AG04450 (cell line): ENCODE measurements at regions not wholly inside any gene's neighbourhood (a gene's known extent, or its start where the extent isn't known, plus 50 kb on each side); places are given as distances from the start of the nearest gene placed in this dataset.

Experiments used
- CTCF ChIA-PET: fragments of 300-600, 350-600 bp; formaldehyde crosslinking; extraction: SDS; loops from one replicate; lab custom pipeline; 2022; ENCODE audit warnings: antibody characterized with exemption, inconsistent platforms; lab: Charles Lee
- POLR2A ChIA-PET: fragments of 350-600 bp; formaldehyde crosslinking; extraction: SDS; loops from one replicate; lab custom pipeline; 2021; ENCODE audit warnings: antibody characterized with exemption, inconsistent platforms; lab: Yijun Ruan, JAX
- DNase-seq: peaks from one replicate; pipeline ENCODE4 v3.0.0-alpha.2; 2011; ENCODE audit warnings: low read depth, low spot score
- H3K27ac ChIP-seq: one replicate; pipeline ENCODE4 v1.5.1; 2012; ENCODE audit warnings: low read depth, low read length, control low read depth
- H3K27me3 ChIP-seq: one replicate; pipeline ENCODE4 v1.6.0; 2012; ENCODE audit warnings: low read length; ENCODE audit not compliant: control insufficient read depth, insufficient read depth
- H3K4me3 ChIP-seq: 2 replicates; pipeline ENCODE4 v1.5.1; 2011; ENCODE audit warnings: mild to moderate bottlenecking, low read depth, low read length, control low read depth
- H3K9me3 ChIP-seq: 2 replicates; pipeline ENCODE4 v1.5.1; 2012; ENCODE audit warnings: low read length; ENCODE audit not compliant: control insufficient read depth, insufficient read depth
- TF ChIP-seq, protein P1 (sequence below): IDR thresholded peaks from 2 replicates; pipeline ENCODE4 v1.5.1; 2011; ENCODE audit warnings: low read depth, low read length, control low read depth, inconsistent platforms

GRCh38 chr1:199287647-199288046, 648.8 kb downstream of the PTPRC start:
- H3K4me3 ChIP-seq: no peak overlapping the region
- CTCF ChIA-PET: interaction anchor here (1.1 kb wide), 1 partner anchor 531 kb away, joined by 3 read pairs; no protein-coding TSS in a partner anchor
- TF ChIP-seq, protein P1, sequence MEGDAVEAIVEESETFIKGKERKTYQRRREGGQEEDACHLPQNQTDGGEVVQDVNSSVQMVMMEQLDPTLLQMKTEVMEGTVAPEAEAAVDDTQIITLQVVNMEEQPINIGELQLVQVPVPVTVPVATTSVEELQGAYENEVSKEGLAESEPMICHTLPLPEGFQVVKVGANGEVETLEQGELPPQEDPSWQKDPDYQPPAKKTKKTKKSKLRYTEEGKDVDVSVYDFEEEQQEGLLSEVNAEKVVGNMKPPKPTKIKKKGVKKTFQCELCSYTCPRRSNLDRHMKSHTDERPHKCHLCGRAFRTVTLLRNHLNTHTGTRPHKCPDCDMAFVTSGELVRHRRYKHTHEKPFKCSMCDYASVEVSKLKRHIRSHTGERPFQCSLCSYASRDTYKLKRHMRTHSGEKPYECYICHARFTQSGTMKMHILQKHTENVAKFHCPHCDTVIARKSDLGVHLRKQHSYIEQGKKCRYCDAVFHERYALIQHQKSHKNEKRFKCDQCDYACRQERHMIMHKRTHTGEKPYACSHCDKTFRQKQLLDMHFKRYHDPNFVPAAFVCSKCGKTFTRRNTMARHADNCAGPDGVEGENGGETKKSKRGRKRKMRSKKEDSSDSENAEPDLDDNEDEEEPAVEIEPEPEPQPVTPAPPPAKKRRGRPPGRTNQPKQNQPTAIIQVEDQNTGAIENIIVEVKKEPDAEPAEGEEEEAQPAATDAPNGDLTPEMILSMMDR: no peak
- DNase-seq: no peak
- H3K9me3 ChIP-seq: no peaks in the 10 kb centered on the region
- POLR2A ChIA-PET: no interaction called here
- no peak overlapping the region for H3K27ac ChIP-seq
- H3K27me3 ChIP-seq: no peaks in the 10 kb centered on the region

GRCh38 chr1:199290186-199290585, 651.3 kb downstream of the PTPRC start:
- no peak overlapping the region for H3K27ac ChIP-seq
- POLR2A ChIA-PET: no interaction called here
- CTCF ChIA-PET: no interaction called here

GRCh38 chr1:199291022-199291740, 652.3 kb downstream of the PTPRC start:
- CTCF ChIA-PET: no interaction called here
- Histone ChIP-seq H3K27ac (no peak overlapping the region), H3K9me3 (no peaks in the 10 kb centered on the region)

More at GRCh38 chr1:199290186-199290585, 651.3 kb downstream of the PTPRC start:
- no peak overlapping the region for H3K4me3 ChIP-seq
- H3K27me3 ChIP-seq: no peaks in the 10 kb centered on the region
- DNase-seq: no peak
- TF ChIP-seq, protein P1: no peak
- no peaks in the 10 kb centered on the region for H3K9me3 ChIP-seq

DNA sequence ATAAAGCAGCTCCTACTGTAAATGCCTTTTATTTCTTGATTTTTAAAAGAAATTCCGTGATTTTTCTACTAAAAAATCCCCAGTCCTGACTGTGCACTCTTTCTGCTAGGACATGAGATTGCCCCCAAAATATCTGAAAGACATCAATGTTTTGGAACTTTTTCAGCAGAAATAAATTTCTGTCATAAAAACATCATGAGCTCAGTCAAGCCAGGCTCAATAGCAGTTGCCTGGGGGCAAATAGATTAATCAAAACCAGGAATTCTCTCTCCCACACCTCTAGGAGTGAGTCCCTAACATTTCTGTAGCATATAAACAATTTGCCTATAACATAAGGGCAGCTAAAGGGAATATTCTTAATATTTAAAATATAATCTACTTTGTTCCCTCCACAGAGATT, 654.1 kb downstream of the PTPRC start:
- H3K9me3 ChIP-seq: no peaks in the 10 kb centered on the region
- no peak overlapping the region for H3K27ac ChIP-seq
- POLR2A ChIA-PET: no interaction called here
- no peak overlapping the region for H3K4me3 ChIP-seq
- TF ChIP-seq, protein P1: no peak
- DNase-seq: no peak
- CTCF ChIA-PET: no interaction called here
- H3K27me3 ChIP-seq: no peaks in the 10 kb centered on the region

More at GRCh38 chr1:199291022-199291740, 652.3 kb downstream of the PTPRC start:
- Histone ChIP-seq H3K4me3 (no peak overlapping the region), H3K27me3 (no peaks in the 10 kb centered on the region)
- TF ChIP-seq, protein P1: no peak
- DNase-seq: no peak
- POLR2A ChIA-PET: no interaction called here

DNA sequence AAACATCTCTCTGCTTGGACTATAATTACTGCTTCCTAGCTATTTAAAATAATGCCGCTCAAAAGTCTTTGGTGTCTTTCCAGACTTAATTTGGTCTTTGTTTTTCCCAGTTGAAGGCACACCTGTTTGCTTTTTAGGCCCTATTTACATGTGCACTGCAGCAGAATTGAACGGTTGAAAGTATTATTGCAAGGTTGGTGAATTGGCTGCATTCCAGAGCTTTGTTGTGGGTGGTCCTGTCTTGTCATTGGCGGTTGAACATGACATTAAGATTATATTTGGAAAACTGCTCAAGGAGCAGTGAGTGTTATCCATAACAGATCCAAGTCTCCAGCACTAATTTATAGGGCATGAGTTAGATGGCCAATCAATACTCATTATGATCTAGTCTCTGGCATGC, 656.3 kb downstream of the PTPRC start:
- TF ChIP-seq, protein P1: no peak
- POLR2A ChIA-PET: no interaction called here
- no peak overlapping the region for H3K4me3 ChIP-seq
- no peak overlapping the region for H3K27ac ChIP-seq
- no peaks in the 10 kb centered on the region for H3K9me3 ChIP-seq
- CTCF ChIA-PET: no interaction called here
- no peak for DNase-seq
- H3K27me3 ChIP-seq: no peaks in the 10 kb centered on the region
